Stomach (tissue), 4 donors: ENCODE measurements at regions not wholly inside any gene's neighbourhood (a gene's known extent, or its start where the extent isn't known, plus 50 kb on each side); places are given as distances from the start of the nearest gene placed in this dataset.

Experiments used
- CTCF ChIP-seq, 7 experiments: fragments of 450-650 bp in 4 of 7; fragments of 200-600 bp in 3 of 7; sonication (generic) in 3 of 7; IDR thresholded peaks; one replicate each; pipeline ENCODE4 v1.5.1; 2016 to 2019; ENCODE audit warnings: antibody characterized with exemption in 7 of 7, control low read depth in 2 of 7, mild to moderate bottlenecking in 1 of 7
- EP300 ChIP-seq: sonication (generic); formaldehyde crosslinking; IDR thresholded peaks from one replicate; pipeline ENCODE4 v1.6.1; 2017; ENCODE audit warnings: antibody characterized with exemption
- POLR2A ChIP-seq, 4 donors: fragments of 450-650 bp; IDR thresholded peaks; one replicate each; pipeline ENCODE4 v1.6.1; 2016; ENCODE audit warnings: antibody characterized with exemption in 4 of 4, control low read depth in 2 of 4, mild to moderate bottlenecking in 1 of 4, moderate library complexity in 1 of 4
- POLR2AphosphoS5 ChIP-seq, 3 donors: sonication (generic); formaldehyde crosslinking; IDR thresholded peaks; one replicate each; pipeline ENCODE4 v1.6.1; 2016; ENCODE audit warnings: antibody characterized with exemption in 3 of 3

DNA sequence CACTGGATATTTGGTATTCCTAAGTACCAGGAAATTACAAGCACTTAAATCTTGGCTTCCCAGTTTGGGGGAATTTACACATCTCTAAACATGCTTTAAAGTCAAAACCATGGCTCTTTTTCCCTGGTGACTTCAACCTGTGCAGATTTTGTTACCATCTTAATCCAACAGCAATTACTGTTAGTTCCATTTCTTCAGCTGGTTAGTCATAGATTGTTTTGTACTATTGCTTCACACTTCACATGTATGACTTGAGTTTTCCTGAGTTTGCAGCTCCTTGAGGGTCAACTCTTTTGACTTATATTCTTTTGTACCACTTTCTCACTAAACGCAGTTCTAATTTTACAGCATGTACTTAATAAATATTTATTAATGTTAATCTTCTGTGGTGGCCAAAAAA is 203.4 kb upstream of the RND3 start:
- TF ChIP-seq POLR2A (IDR thresholded peaks at IDR 0.05) (no peak), EP300 (no peak), CTCF (IDR thresholded peaks at IDR 0.05) (no peak), POLR2AphosphoS5 (IDR thresholded peaks at IDR 0.05) (no peak)
